ENCODE measurements at regions not wholly inside any gene's neighbourhood (a gene's known extent, or its start where the extent isn't known, plus 50 kb on each side); places are given as distances from the start of the nearest gene placed in this dataset.

GRCh38 chr7:46107610-46108217 is 186.6 kb upstream of the IGFBP3 start (continued):
- TF ChIP-seq ATF3 (CRISPR knock-in tag; conservative IDR thresholded peaks at IDR 0.05), result no peak
- no peak for TF ChIP-seq CDX4 (CRISPR knock-in tag; IDR thresholded peaks at IDR 0.05; ENCODE audit: borderline replicate concordance)
- no peak for TF ChIP-seq ZNF512 (CRISPR knock-in tag; IDR thresholded peaks at IDR 0.05; ENCODE audit: borderline replicate concordance)
- no peak for TF ChIP-seq E2F4 (CRISPR knock-in tag; IDR thresholded peaks at IDR 0.05; ENCODE audit: borderline replicate concordance, low read depth)
- no peak for TF ChIP-seq AR (CRISPR knock-in tag; IDR thresholded peaks at IDR 0.05)
- TF ChIP-seq E2F1 (CRISPR knock-in tag; IDR thresholded peaks at IDR 0.05), result no peak
- TF ChIP-seq EMX1 (CRISPR knock-in tag; IDR thresholded peaks at IDR 0.05), result no peak
- TF ChIP-seq ATF1 (CRISPR knock-in tag; IDR thresholded peaks at IDR 0.05), result no peak
- TF ChIP-seq ZNF219 (CRISPR knock-in tag; IDR thresholded peaks at IDR 0.05; ENCODE audit: borderline replicate concordance), result no peak
- TF ChIP-seq NFE2L1 (CRISPR knock-in tag; IDR thresholded peaks at IDR 0.05), result no peak
- TF ChIP-seq MAX (CRISPR knock-in tag; IDR thresholded peaks at IDR 0.05), result no peak
- no peak for TF ChIP-seq ZSCAN18 (CRISPR knock-in tag; IDR thresholded peaks at IDR 0.05)

- Mint-ChIP-seq H3K27ac (no peak overlapping the region), H3K27me3 (ENCODE audit: low read depth) (no peaks in the 10 kb centered on the region), H3K9me3 (no peaks in the 10 kb centered on the region), H3K4me1 (no peaks in the 10 kb centered on the region), H3K36me3 (no peaks in the 10 kb centered on the region), H3K4me3 (no peak overlapping the region)
- ChIA-PET POLR2A (interaction anchor here (0.6 kb wide), 1 partner anchor 20 kb away, joined by 3 read pairs; no protein-coding TSS in a partner anchor), CTCF (no interaction called here)
- ATAC-seq, result no peak
- TF ChIP-seq SOX15 (CRISPR knock-in tag; IDR thresholded peaks at IDR 0.05) (no peak), IRF1 (CRISPR knock-in tag; IDR thresholded peaks at IDR 0.05) (no peak), MLX (CRISPR knock-in tag; IDR thresholded peaks at IDR 0.05) (no peak), ZNF396 (CRISPR knock-in tag; IDR thresholded peaks at IDR 0.05; ENCODE audit: borderline replicate concordance) (no peak), IRF2 (CRISPR knock-in tag; IDR thresholded peaks at IDR 0.05; ENCODE audit: borderline replicate concordance, low read depth) (no peak), TEAD1 (CRISPR knock-in tag; IDR thresholded peaks at IDR 0.05) (no peak), ESRRA (CRISPR knock-in tag; IDR thresholded peaks at IDR 0.05; ENCODE audit: borderline replicate concordance) (no peak)
- no peak for DNase-seq (ENCODE audit: low spot score)
Measured at GRCh38 chr7:46100521-46100920, 179.4 kb upstream of the IGFBP3 start.
